Putamen (tissue), 1 donor: ENCODE measurements at regions not wholly inside any gene's neighbourhood (a gene's known extent, or its start where the extent isn't known, plus 50 kb on each side); places are given as distances from the start of the nearest gene placed in this dataset.

Experiments used
- DNase-seq: peaks from one replicate; pipeline ENCODE4 v3.0.0-alpha.2; 2016; ENCODE audit warnings: low spot score

- DNase-seq, result no peak
These were observed 502.0 kb upstream of the KLF4 start for GRCh38 chr9:107991581-107991980.

GRCh38 chr9:107989544-107989943, 500.0 kb upstream of the KLF4 start:
- DNase-seq, result no peak

- no peak for DNase-seq
These were observed 499.5 kb upstream of the KLF4 start for GRCh38 chr9:107989099-107989498.

GRCh38 chr9:107984956-107985355, 495.4 kb upstream of the KLF4 start:
- no peak for DNase-seq

GRCh38 chr9:107983762-107984161, 494.2 kb upstream of the KLF4 start:
- no peak for DNase-seq

GRCh38 chr9:107983181-107983603, 493.6 kb upstream of the KLF4 start:
- DNase-seq, result no peak

GRCh38 chr9:107982745-107983144, 493.2 kb upstream of the KLF4 start:
- DNase-seq, result no peak

GRCh38 chr9:107982001-107982400, 492.4 kb upstream of the KLF4 start:
- no peak for DNase-seq

- no peak for DNase-seq
These were observed 491.4 kb upstream of the KLF4 start for GRCh38 chr9:107980984-107981383.

GRCh38 chr9:107976767-107977166, 487.2 kb upstream of the KLF4 start:
- DNase-seq, result no peak

GRCh38 chr9:107975426-107976010, 485.9 kb upstream of the KLF4 start:
- DNase-seq, result no peak

- DNase-seq, result no peak
These were observed 483.9 kb upstream of the KLF4 start for GRCh38 chr9:107973451-107973850.

GRCh38 chr9:107972346-107972745, 482.8 kb upstream of the KLF4 start:
- no peak for DNase-seq

- DNase-seq, result no peak
These were observed 481.7 kb upstream of the KLF4 start for GRCh38 chr9:107971241-107971640.

GRCh38 chr9:107970726-107971125, 481.2 kb upstream of the KLF4 start:
- DNase-seq, result no peak

GRCh38 chr9:107969727-107970126, 480.2 kb upstream of the KLF4 start:
- no peak for DNase-seq

GRCh38 chr9:107969141-107969540, 479.6 kb upstream of the KLF4 start:
- DNase-seq, result no peak

GRCh38 chr9:107963246-107963645, 473.7 kb upstream of the KLF4 start:
- DNase-seq, result no peak

GRCh38 chr9:107960916-107961315, 471.3 kb upstream of the KLF4 start:
- DNase-seq, result no peak

- DNase-seq, result no peak
These were observed 464.7 kb upstream of the KLF4 start for GRCh38 chr9:107954312-107954711.

GRCh38 chr9:107953556-107954125, 464.1 kb upstream of the KLF4 start:
- no peak for DNase-seq

- DNase-seq, result no peak
These were observed 463.2 kb upstream of the KLF4 start for GRCh38 chr9:107952773-107953172.

GRCh38 chr9:107951511-107951910, 461.9 kb upstream of the KLF4 start:
- DNase-seq, result no peak

- DNase-seq, result no peak
These were observed 459.5 kb upstream of the KLF4 start for GRCh38 chr9:107949061-107949460.
